Type B pancreatic cell (in vitro differentiated cells): ENCODE measurements at regions not wholly inside any gene's neighbourhood (a gene's known extent, or its start where the extent isn't known, plus 50 kb on each side); places are given as distances from the start of the nearest gene placed in this dataset.
"Not testable (repeated sequence)": the region's sequence is repeated elsewhere in the genome, so short reads cannot be mapped to it uniquely, and the experiment has no call there.

Source experiments
- DNase-seq: peaks from one replicate; pipeline ENCODE4 v3.0.0; 2021; ENCODE audit warnings: mixed read lengths; ENCODE audit not compliant: unreplicated experiment; ENCODE audit errors: extremely low spot score
- H3K27ac Mint-ChIP-seq: 2 replicates; pipeline ENCODE4 v1.8.0; 2021; ENCODE audit warnings: mild to moderate bottlenecking, mixed read lengths
- H3K27me3 Mint-ChIP-seq: 2 replicates; pipeline ENCODE4 v1.8.0; 2021; ENCODE audit warnings: mixed read lengths
- H3K36me3 Mint-ChIP-seq: 2 replicates; pipeline ENCODE4 v1.8.0; 2021; ENCODE audit warnings: mixed read lengths
- H3K4me1 Mint-ChIP-seq: one replicate; pipeline ENCODE4 v1.8.0; 2021; ENCODE audit warnings: mixed read lengths; ENCODE audit not compliant: unreplicated experiment
- H3K4me3 Mint-ChIP-seq: 2 replicates; pipeline ENCODE4 v1.8.0; 2021; ENCODE audit warnings: mild to moderate bottlenecking, mixed read lengths
- H3K9me3 Mint-ChIP-seq: 2 replicates; pipeline ENCODE4 v1.8.0; 2021; ENCODE audit warnings: mixed read lengths
- TF ChIP-seq, protein P1 (sequence below): fragments of 200-600 bp; sonication (generic); conservative IDR thresholded peaks from 2 replicates; pipeline ENCODE4 v1.5.0; 2021; ENCODE audit warnings: antibody characterized with exemption, mild to moderate bottlenecking

GRCh38 chr2:106004851-106005250, 189.2 kb downstream of the UXS1 start:
- Mint-ChIP-seq H3K9me3 (peaks cover 24% of the 10 kb centered on the region), H3K4me1 (no peaks in the 10 kb centered on the region)

DNA sequence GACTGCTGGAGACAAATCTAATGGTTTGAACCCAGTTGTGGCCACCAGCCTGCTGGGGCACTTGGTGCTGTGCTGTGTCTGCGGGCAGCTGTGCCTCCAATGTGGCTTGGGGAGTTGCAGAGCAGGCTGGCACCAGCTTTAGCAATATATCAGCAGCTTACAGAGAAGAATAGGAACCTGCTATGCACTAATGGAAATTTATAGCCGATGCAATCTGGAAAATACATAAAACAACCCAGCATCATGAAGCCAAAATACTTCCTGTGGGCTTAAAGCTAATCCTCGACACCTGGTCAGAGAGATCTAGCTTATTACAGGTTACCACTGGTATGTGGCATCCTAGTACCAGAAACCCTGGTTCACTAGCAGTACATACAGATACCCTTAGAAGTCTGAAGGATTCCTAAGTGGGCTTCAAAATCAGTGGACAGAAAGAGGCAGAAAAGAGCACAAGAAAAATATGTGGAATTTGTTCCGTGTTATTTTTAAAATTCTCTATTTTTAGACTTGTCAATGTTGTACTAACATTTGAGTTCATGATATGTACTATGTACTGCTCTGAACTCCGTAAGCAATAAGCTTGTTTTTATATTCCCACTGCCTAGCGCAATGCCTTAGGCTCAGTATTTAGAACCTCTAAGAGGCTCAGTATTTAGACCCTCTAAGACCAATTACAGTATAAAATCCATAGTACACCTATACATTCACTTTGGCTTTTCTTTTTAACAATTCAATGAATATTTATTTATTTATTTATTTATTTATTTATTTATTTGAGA, 194.7 kb downstream of the UXS1 start:
- no peak for DNase-seq
- peaks cover 11% of the 10 kb centered on the region for H3K9me3 Mint-ChIP-seq
- no peak overlapping the region for H3K4me3 Mint-ChIP-seq
- no peaks in the 10 kb centered on the region for H3K36me3 Mint-ChIP-seq
- H3K27ac Mint-ChIP-seq = no peak overlapping the region
- TF ChIP-seq, protein P1, sequence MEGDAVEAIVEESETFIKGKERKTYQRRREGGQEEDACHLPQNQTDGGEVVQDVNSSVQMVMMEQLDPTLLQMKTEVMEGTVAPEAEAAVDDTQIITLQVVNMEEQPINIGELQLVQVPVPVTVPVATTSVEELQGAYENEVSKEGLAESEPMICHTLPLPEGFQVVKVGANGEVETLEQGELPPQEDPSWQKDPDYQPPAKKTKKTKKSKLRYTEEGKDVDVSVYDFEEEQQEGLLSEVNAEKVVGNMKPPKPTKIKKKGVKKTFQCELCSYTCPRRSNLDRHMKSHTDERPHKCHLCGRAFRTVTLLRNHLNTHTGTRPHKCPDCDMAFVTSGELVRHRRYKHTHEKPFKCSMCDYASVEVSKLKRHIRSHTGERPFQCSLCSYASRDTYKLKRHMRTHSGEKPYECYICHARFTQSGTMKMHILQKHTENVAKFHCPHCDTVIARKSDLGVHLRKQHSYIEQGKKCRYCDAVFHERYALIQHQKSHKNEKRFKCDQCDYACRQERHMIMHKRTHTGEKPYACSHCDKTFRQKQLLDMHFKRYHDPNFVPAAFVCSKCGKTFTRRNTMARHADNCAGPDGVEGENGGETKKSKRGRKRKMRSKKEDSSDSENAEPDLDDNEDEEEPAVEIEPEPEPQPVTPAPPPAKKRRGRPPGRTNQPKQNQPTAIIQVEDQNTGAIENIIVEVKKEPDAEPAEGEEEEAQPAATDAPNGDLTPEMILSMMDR = no peak
- no peaks in the 10 kb centered on the region for H3K27me3 Mint-ChIP-seq
- no peaks in the 10 kb centered on the region for H3K4me1 Mint-ChIP-seq

More at GRCh38 chr2:106004851-106005250, 189.2 kb downstream of the UXS1 start:
- no peak for DNase-seq
- H3K36me3 Mint-ChIP-seq = no peaks in the 10 kb centered on the region
- H3K27me3 Mint-ChIP-seq = no peaks in the 10 kb centered on the region
- no peak overlapping the region for H3K27ac Mint-ChIP-seq
- H3K4me3 Mint-ChIP-seq = no peak overlapping the region
- TF ChIP-seq, protein P1 = no peak

- TF ChIP-seq, protein P1 = no peak
- Mint-ChIP-seq H3K36me3 (no peaks in the 10 kb centered on the region), H3K9me3 (peaks cover 24% of the 10 kb centered on the region), H3K27ac (no peak overlapping the region), H3K4me3 (no peak overlapping the region), H3K4me1 (no peaks in the 10 kb centered on the region), H3K27me3 (no peaks in the 10 kb centered on the region)
- DNase-seq = no peak
These were observed 196.4 kb downstream of the UXS1 start for GRCh38 chr2:105997711-105998110.

DNA sequence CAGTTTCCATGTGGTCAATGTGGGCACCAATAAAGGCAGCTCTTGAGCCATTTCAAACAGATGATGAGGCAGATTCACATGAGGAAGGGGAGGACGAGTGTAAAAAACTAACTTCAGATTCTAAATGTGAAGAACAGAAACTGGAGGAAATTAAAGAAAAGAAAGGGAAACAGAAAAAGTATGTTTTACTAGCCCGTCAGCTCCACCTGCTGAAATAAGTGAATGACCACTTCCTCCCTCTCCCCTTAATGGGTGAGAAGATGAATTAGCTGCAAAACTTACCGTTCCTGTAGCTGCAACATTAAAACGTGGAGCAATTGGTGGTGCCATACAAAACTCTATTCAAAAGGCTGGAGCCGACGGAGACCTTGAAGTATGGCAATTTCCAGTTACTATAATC, 203.5 kb downstream of the UXS1 start:
- Mint-ChIP-seq H3K36me3 (no peaks in the 10 kb centered on the region), H3K4me1 (no peaks in the 10 kb centered on the region), H3K27me3 (no peaks in the 10 kb centered on the region), H3K27ac (no peak overlapping the region), H3K4me3 (no peak overlapping the region), H3K9me3 (peaks cover 27% of the 10 kb centered on the region)
- DNase-seq = no peak
- TF ChIP-seq, protein P1 = no peak

DNA sequence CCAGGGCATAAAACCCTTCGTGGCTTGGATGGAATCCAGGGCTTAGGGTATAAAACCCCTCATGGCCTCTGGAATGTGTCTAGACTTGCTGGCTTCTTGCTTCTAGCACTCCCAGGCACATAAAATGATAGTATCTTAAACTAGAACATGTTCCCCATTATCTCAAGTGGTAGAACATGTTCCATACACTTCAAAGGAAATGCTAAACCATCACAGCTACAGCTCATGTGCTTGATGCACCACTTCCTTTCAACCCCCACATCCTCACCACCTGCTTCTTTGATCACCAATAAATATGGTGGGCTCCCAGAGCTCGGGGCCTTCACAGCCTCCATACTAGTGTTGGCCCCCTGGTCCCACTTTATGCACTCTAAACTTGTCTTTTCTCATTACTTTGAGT, 204.3 kb downstream of the UXS1 start:
- peaks cover 27% of the 10 kb centered on the region for H3K9me3 Mint-ChIP-seq
- H3K27me3 Mint-ChIP-seq, H3K4me1 Mint-ChIP-seq, H3K36me3 Mint-ChIP-seq, H3K27ac Mint-ChIP-seq, H3K4me3 Mint-ChIP-seq, DNase-seq: not testable (repeated sequence)

GRCh38 chr2:105989070-105989469, 205.0 kb downstream of the UXS1 start:
- Mint-ChIP-seq H3K4me3 (no peak overlapping the region), H3K36me3 (no peaks in the 10 kb centered on the region), H3K27ac (no peak overlapping the region), H3K9me3 (peaks cover 27% of the 10 kb centered on the region), H3K4me1 (no peaks in the 10 kb centered on the region), H3K27me3 (no peaks in the 10 kb centered on the region)
- DNase-seq = no peak
- TF ChIP-seq, protein P1 = no peak
